ENCODE measurements at regions not wholly inside any gene's neighbourhood (a gene's known extent, or its start where the extent isn't known, plus 50 kb on each side); places are given as distances from the start of the nearest gene placed in this dataset.
"Not testable (repeated sequence)": the region's sequence is repeated elsewhere in the genome, so short reads cannot be mapped to it uniquely, and the experiment has no call there.

GRCh38 chr5:116922532-116922931 lies 347.9 kb upstream of the SEMA6A start:
- DNase-seq (ENCODE audit: low spot score) = no peak

- DNase-seq (ENCODE audit: low spot score) = no peak
These were observed 340.4 kb upstream of the SEMA6A start for GRCh38 chr5:116914869-116915504.

GRCh38 chr5:116912221-116912620 lies 337.6 kb upstream of the SEMA6A start:
- DNase-seq (ENCODE audit: low spot score) = no peak

GRCh38 chr5:116911074-116911473 lies 336.5 kb upstream of the SEMA6A start:
- no peak for DNase-seq (ENCODE audit: low spot score)

- DNase-seq (ENCODE audit: low spot score) = no peak
These were observed 333.9 kb upstream of the SEMA6A start for GRCh38 chr5:116908537-116908936.

GRCh38 chr5:116905885-116906284 lies 331.3 kb upstream of the SEMA6A start:
- DNase-seq (ENCODE audit: low spot score) = no peak

- no peak for DNase-seq (ENCODE audit: low spot score)
These were observed 326.2 kb upstream of the SEMA6A start for GRCh38 chr5:116900793-116901192.

GRCh38 chr5:116898917-116899316 lies 324.3 kb upstream of the SEMA6A start:
- DNase-seq (ENCODE audit: low spot score) = no peak

GRCh38 chr5:116897291-116897690 lies 322.7 kb upstream of the SEMA6A start:
- DNase-seq (ENCODE audit: low spot score) = no peak

GRCh38 chr5:116896001-116896400 lies 321.4 kb upstream of the SEMA6A start:
- no peak for DNase-seq (ENCODE audit: low spot score)

GRCh38 chr5:116892993-116893392 lies 318.4 kb upstream of the SEMA6A start:
- DNase-seq (ENCODE audit: low spot score) = no peak

GRCh38 chr5:116887104-116887503 lies 312.5 kb upstream of the SEMA6A start:
- DNase-seq (ENCODE audit: low spot score) = no peak

- DNase-seq (ENCODE audit: low spot score) = no peak
These were observed 311.2 kb upstream of the SEMA6A start for GRCh38 chr5:116885825-116886224.

GRCh38 chr5:116883875-116884274 lies 309.3 kb upstream of the SEMA6A start:
- no peak for DNase-seq (ENCODE audit: low spot score)

- no peak for DNase-seq (ENCODE audit: low spot score)
These were observed 307.4 kb upstream of the SEMA6A start for GRCh38 chr5:116881921-116882531.

- DNase-seq (ENCODE audit: low spot score) = no peak
These were observed 306.0 kb upstream of the SEMA6A start for GRCh38 chr5:116880601-116881000.

GRCh38 chr5:116880150-116880549 lies 305.5 kb upstream of the SEMA6A start:
- DNase-seq (ENCODE audit: low spot score) = no peak

GRCh38 chr5:116876240-116876840 lies 301.7 kb upstream of the SEMA6A start:
- DNase-seq (ENCODE audit: low spot score) = no peak

- no peak for DNase-seq (ENCODE audit: low spot score)
These were observed 298.4 kb upstream of the SEMA6A start for GRCh38 chr5:116872986-116873385.

GRCh38 chr5:116872486-116872885 lies 297.9 kb upstream of the SEMA6A start:
- no peak for DNase-seq (ENCODE audit: low spot score)

- DNase-seq (ENCODE audit: low spot score) = not testable (repeated sequence)
These were observed 293.2 kb upstream of the SEMA6A start for GRCh38 chr5:116867825-116868224.

GRCh38 chr5:116865651-116866050 lies 291.0 kb upstream of the SEMA6A start:
- DNase-seq (ENCODE audit: low spot score) = no peak

GRCh38 chr5:116864838-116865190 lies 290.2 kb upstream of the SEMA6A start:
- no peak for DNase-seq (ENCODE audit: low spot score)

All from umbilical cord (tissue), 1 donor.